NCI-H524 (cell line): ENCODE measurements at regions not wholly inside any gene's neighbourhood (a gene's known extent, or its start where the extent isn't known, plus 50 kb on each side); places are given as distances from the start of the nearest gene placed in this dataset.
"Not testable (repeated sequence)": the region's sequence is repeated elsewhere in the genome, so short reads cannot be mapped to it uniquely, and the experiment has no call there.

Experiments used
- DNase-seq, 2 experiments: peaks; one replicate each; lab custom pipeline; 2025; lab: John Stamatoyannopoulos, UW

GRCh38 chr14:76699939-76700590 lies 61.2 kb upstream of the VASH1 start:
- DNase-seq, result no peak

GRCh38 chr14:76701436-76701835 lies 59.8 kb upstream of the VASH1 start:
- no peak for DNase-seq

GRCh38 chr14:76701981-76702380 lies 59.3 kb upstream of the VASH1 start:
- no peak for DNase-seq

GRCh38 chr14:76705214-76705613 lies 56.1 kb upstream of the VASH1 start:
- no peak for DNase-seq

- not testable (repeated sequence) for DNase-seq
Measured at GRCh38 chr14:76706207-76706606, 55.1 kb upstream of the VASH1 start.

GRCh38 chr14:76706811-76707210 lies 54.5 kb upstream of the VASH1 start:
- no peak for DNase-seq

- DNase-seq, result no peak
Measured at GRCh38 chr14:76708028-76708427, 53.2 kb upstream of the VASH1 start.

- no peak for DNase-seq
Measured at GRCh38 chr14:76708771-76709170, 52.5 kb upstream of the VASH1 start.

GRCh38 chr14:76710056-76711010 lies 50.9 kb upstream of the VASH1 start:
- DNase-seq, result peak; percentile 52 to 68
